IMR-90 (cell line): ENCODE measurements at regions not wholly inside any gene's neighbourhood (a gene's known extent, or its start where the extent isn't known, plus 50 kb on each side); places are given as distances from the start of the nearest gene placed in this dataset.
"Not testable (repeated sequence)": the region's sequence is repeated elsewhere in the genome, so short reads cannot be mapped to it uniquely, and the experiment has no call there.

Experiments
- MXI1 ChIP-seq: IDR thresholded peaks from 2 replicates; pipeline ENCODE4 v1.6.1; 2012; ENCODE audit warnings: low read depth, mild to moderate bottlenecking, low read length, moderate library complexity, borderline replicate concordance
- TF ChIP-seq, protein P1 (sequence below): fragments of 150-350 bp; IDR thresholded peaks from 2 replicates; pipeline ENCODE4 v1.6.1; 2016; ENCODE audit warnings: low read depth, mild to moderate bottlenecking, low read length, moderate library complexity, borderline replicate concordance

GRCh38 chr16:54873716-54874373 is 56.8 kb upstream of the IRX5 start:
- TF ChIP-seq, protein P1, sequence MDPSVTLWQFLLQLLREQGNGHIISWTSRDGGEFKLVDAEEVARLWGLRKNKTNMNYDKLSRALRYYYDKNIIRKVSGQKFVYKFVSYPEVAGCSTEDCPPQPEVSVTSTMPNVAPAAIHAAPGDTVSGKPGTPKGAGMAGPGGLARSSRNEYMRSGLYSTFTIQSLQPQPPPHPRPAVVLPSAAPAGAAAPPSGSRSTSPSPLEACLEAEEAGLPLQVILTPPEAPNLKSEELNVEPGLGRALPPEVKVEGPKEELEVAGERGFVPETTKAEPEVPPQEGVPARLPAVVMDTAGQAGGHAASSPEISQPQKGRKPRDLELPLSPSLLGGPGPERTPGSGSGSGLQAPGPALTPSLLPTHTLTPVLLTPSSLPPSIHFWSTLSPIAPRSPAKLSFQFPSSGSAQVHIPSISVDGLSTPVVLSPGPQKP = not testable (repeated sequence)
- not testable (repeated sequence) for TF ChIP-seq MXI1
